Psoas muscle (tissue), 7 donors: ENCODE measurements at regions not wholly inside any gene's neighbourhood (a gene's known extent, or its start where the extent isn't known, plus 50 kb on each side); places are given as distances from the start of the nearest gene placed in this dataset.

Experiments
- ATAC-seq, 4 donors: fragments of 200-7000 bp; cut with Tn5 transposase; one replicate each; pipeline ENCODE4 v1.9.1; 2020; ENCODE audit warnings: moderate library complexity in 3 of 4, mild to moderate bottlenecking in 2 of 4
- DNase-seq, 2 donors: peaks; one replicate each; pipeline ENCODE4 v3.0.0-alpha.2; 2020
- H3K27ac ChIP-seq: fragments of 200-600 bp; one replicate; pipeline ENCODE4 v1.8.0; 2022
- H3K27me3 ChIP-seq, 3 donors: fragments of 200-600 bp in 1 of 3; one replicate each; pipeline versions ENCODE4 v1.6.1 to v1.8.0; 2013 to 2022; ENCODE audit warnings: low read length in 2 of 3, mild to moderate bottlenecking in 2 of 3, moderate library complexity in 1 of 3; ENCODE audit not compliant: insufficient read depth in 3 of 3
- H3K36me3 ChIP-seq, 2 donors: fragments of 200-600 bp in 1 of 2; one replicate each; pipeline versions ENCODE4 v1.6.1 to v1.8.0; 2013 to 2022; ENCODE audit warnings: low read depth in 1 of 2, mild to moderate bottlenecking in 1 of 2, moderate library complexity in 1 of 2; ENCODE audit not compliant: insufficient read depth in 1 of 2
- H3K4me1 ChIP-seq: fragments of 200-600 bp; one replicate; pipeline ENCODE4 v1.8.0; 2022
- H3K4me3 ChIP-seq: fragments of 200-600 bp; one replicate; pipeline ENCODE4 v1.8.0; 2022; ENCODE audit warnings: mild to moderate bottlenecking
- H3K9me3 ChIP-seq: fragments of 200-600 bp; one replicate; pipeline ENCODE4 v1.8.0; 2022
- CTCF ChIP-seq: fragments of 200-600 bp; IDR thresholded peaks from one replicate; pipeline ENCODE4 v1.8.0; 2022; ENCODE audit warnings: antibody characterized with exemption
- WGBS, 3 donors: extraction: QIAGEN DNeasy Blood & Tissue Kit; methylation state at CpG; one replicate each; pipeline versions ENCODE4 v1.1.6 to v1.1.7; 2013; 5-methylcytosine and 5-hydroxymethylcytosine counted together
- intact Hi-C, 2 donors: fragments of 100-400 bp; cut with DNase I; formaldehyde crosslinking; loops; one replicate each; pipeline versions ENCODE4 v1.11.0 to v1.14.2; 2022
- donor health status: healthy with polysubstance abuse.
- donor health status: DM: no; HTN: no; CAD: no; lungs with moderate emphysema.
- donor health status: Bipolar disorder and iron deficiency.
- donor health status: healthy.
- donor health status: DM: yes; HTN: yes; CAD: no.
- donor health status: DM: no; HTN: no; CAD: no.
- donor health status: DM: yes; HTN: yes; CAD: no.

DNA sequence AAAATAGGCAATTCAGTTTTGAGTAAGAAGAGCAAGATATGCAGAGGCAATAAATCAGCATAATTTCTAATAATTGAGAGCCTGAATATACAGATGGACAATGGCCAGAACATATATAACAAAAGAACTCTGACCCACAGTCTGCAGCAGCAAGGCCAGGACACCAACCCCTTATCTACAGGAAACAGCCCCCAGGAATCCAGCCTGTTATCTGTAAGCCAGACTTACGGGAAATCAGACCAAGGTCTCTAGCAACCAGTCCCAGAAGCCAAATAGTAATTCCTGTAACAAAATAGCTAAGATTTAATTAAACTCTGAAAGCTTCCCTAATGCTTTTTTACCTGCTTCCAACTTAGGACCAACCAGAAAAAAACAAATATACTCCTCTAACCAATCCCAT is 434.5 kb upstream of the GYPC start:
- ATAC-seq, result no peak
- H3K27ac ChIP-seq, result no peak overlapping the region
- intact Hi-C loops, result no loop called here
- H3K36me3 ChIP-seq, result no peaks in the 10 kb centered on the region
- H3K27me3 ChIP-seq, result no peaks in the 10 kb centered on the region
- DNase-seq, result no peak
- H3K4me3 ChIP-seq, result no peak overlapping the region
- WGBS, 3 donors, result 40 to 47% (median 42%) methylated on average over 1 of the region's 1 CpG
- no peaks in the 10 kb centered on the region for H3K4me1 ChIP-seq
- TF ChIP-seq CTCF, result no peak
- H3K9me3 ChIP-seq, result no peaks in the 10 kb centered on the region

GRCh38 chr2:126222278-126222677 is 433.7 kb upstream of the GYPC start:
- ATAC-seq (no peak), DNase-seq (no peak)
- Histone ChIP-seq H3K4me1 (no peaks in the 10 kb centered on the region), H3K27me3 (no peaks in the 10 kb centered on the region), H3K36me3 (no peaks in the 10 kb centered on the region), H3K4me3 (no peak overlapping the region), H3K9me3 (no peaks in the 10 kb centered on the region), H3K27ac (no peak overlapping the region)
- intact Hi-C loops, result no loop called here
- no peak for TF ChIP-seq CTCF
- WGBS, 3 donors, result 16 to 21% (median 19%) methylated on average over 2 of the region's 2 CpGs

DNA sequence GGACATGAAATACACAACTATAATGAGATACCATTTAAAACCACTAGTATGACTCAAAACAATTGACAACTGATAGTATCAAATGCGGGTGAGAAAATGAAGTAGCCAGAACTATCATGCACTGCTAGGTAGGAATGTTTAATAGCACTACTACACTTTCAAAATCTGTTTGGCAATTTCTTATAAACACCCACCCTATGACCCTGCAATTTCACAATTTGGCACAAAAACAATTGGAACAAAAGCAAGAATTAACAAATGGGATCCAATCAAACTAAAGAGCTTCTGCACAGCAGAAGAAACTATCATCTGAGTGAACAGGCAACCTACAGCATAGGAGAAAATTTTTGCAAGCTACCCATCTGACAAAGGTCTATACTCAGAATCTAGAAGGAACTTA is 431.2 kb upstream of the GYPC start:
- WGBS, 3 donors, result 88 to 97% (median 96%) methylated on average over 1 of the region's 1 CpG
- H3K4me3 ChIP-seq, result no peak overlapping the region
- H3K9me3 ChIP-seq, result no peaks in the 10 kb centered on the region
- ATAC-seq (no peak), DNase-seq (no peak)
- H3K27ac ChIP-seq, result no peak overlapping the region
- intact Hi-C loops, result no loop called here
- no peaks in the 10 kb centered on the region for H3K36me3 ChIP-seq
- TF ChIP-seq CTCF, result no peak
- no peaks in the 10 kb centered on the region for H3K27me3 ChIP-seq
- no peaks in the 10 kb centered on the region for H3K4me1 ChIP-seq

DNA sequence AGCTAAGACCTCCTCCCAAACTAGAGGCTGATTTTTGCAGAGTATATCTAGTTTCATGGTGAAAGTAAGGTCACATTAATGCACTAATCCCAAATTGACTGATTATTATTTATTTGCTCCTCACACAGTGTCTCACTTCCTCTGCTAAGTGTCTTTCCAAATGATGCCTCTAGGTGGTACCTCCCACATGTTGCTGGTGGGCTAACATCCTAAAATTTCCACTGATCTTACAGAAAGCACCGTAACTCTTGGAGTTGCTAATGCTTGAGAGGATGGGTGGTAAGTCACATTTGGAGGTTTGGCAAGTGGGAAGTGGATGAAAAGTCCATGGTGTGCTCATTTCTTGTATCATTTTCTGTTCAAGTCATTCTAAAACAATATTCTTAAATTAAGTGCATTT is 428.7 kb upstream of the GYPC start:
- DNase-seq (no peak), ATAC-seq (no peak)
- intact Hi-C loops, result no loop called here
- no peak for TF ChIP-seq CTCF
- H3K27me3 ChIP-seq, result no peaks in the 10 kb centered on the region
- H3K36me3 ChIP-seq, result no peaks in the 10 kb centered on the region
- 21 to 41% (median 22%) methylated on average over 1 of the region's 1 CpG for WGBS, 3 donors
- no peak overlapping the region for H3K27ac ChIP-seq
- no peaks in the 10 kb centered on the region for H3K9me3 ChIP-seq
- H3K4me1 ChIP-seq, result no peaks in the 10 kb centered on the region
- no peak overlapping the region for H3K4me3 ChIP-seq

DNA sequence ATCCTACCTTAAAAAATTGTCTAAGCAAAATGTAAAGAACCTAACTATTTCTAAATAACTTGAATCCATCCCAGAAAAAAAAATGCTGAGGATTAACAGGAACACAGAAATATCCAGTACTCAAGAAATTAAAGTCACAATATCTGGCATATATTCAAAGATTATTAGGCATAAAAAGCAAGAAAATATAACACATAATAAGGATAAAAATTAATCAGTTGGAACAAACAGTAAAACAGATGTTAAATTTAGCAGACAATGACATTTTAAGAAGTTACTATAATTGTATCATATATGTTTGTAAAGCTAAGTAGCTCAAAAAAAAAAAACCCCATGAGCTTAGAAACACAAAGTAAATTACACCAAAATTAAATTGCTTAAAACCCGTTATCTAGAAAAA is 427.4 kb upstream of the GYPC start:
- no peaks in the 10 kb centered on the region for H3K27me3 ChIP-seq
- no peak for TF ChIP-seq CTCF
- WGBS, 3 donors, result 74 to 86% (median 78%) methylated on average over 1 of the region's 1 CpG
- intact Hi-C loops, result no loop called here
- H3K9me3 ChIP-seq, result no peaks in the 10 kb centered on the region
- H3K4me1 ChIP-seq, result no peaks in the 10 kb centered on the region
- no peak overlapping the region for H3K27ac ChIP-seq
- DNase-seq (no peak), ATAC-seq (no peak)
- no peaks in the 10 kb centered on the region for H3K36me3 ChIP-seq
- H3K4me3 ChIP-seq, result no peak overlapping the region
